Psoas muscle (tissue), 7 donors: ENCODE measurements at regions not wholly inside any gene's neighbourhood (a gene's known extent, or its start where the extent isn't known, plus 50 kb on each side); places are given as distances from the start of the nearest gene placed in this dataset.

ENCODE experiments used
- ATAC-seq, 4 donors: fragments of 200-7000 bp; cut with Tn5 transposase; one replicate each; pipeline ENCODE4 v1.9.1; 2020; ENCODE audit warnings: moderate library complexity in 3 of 4, mild to moderate bottlenecking in 2 of 4
- DNase-seq, 2 donors: peaks; one replicate each; pipeline ENCODE4 v3.0.0-alpha.2; 2020
- H3K27ac ChIP-seq: fragments of 200-600 bp; one replicate; pipeline ENCODE4 v1.8.0; 2022
- H3K27me3 ChIP-seq, 3 donors: fragments of 200-600 bp in 1 of 3; one replicate each; pipeline versions ENCODE4 v1.6.1 to v1.8.0; 2013 to 2022; ENCODE audit warnings: low read length in 2 of 3, mild to moderate bottlenecking in 2 of 3, moderate library complexity in 1 of 3; ENCODE audit not compliant: insufficient read depth in 3 of 3
- H3K36me3 ChIP-seq, 2 donors: fragments of 200-600 bp in 1 of 2; one replicate each; pipeline versions ENCODE4 v1.6.1 to v1.8.0; 2013 to 2022; ENCODE audit warnings: low read depth in 1 of 2, mild to moderate bottlenecking in 1 of 2, moderate library complexity in 1 of 2; ENCODE audit not compliant: insufficient read depth in 1 of 2
- H3K4me1 ChIP-seq: fragments of 200-600 bp; one replicate; pipeline ENCODE4 v1.8.0; 2022
- H3K4me3 ChIP-seq: fragments of 200-600 bp; one replicate; pipeline ENCODE4 v1.8.0; 2022; ENCODE audit warnings: mild to moderate bottlenecking
- H3K9me3 ChIP-seq: fragments of 200-600 bp; one replicate; pipeline ENCODE4 v1.8.0; 2022
- CTCF ChIP-seq: fragments of 200-600 bp; IDR thresholded peaks from one replicate; pipeline ENCODE4 v1.8.0; 2022; ENCODE audit warnings: antibody characterized with exemption
- WGBS, 3 donors: extraction: QIAGEN DNeasy Blood & Tissue Kit; methylation state at CpG; one replicate each; pipeline versions ENCODE4 v1.1.6 to v1.1.7; 2013; 5-methylcytosine and 5-hydroxymethylcytosine counted together
- intact Hi-C, 2 donors: fragments of 100-400 bp; cut with DNase I; formaldehyde crosslinking; loops; one replicate each; pipeline versions ENCODE4 v1.11.0 to v1.14.2; 2022
- donor health status: healthy with polysubstance abuse.
- donor health status: DM: no; HTN: no; CAD: no; lungs with moderate emphysema.
- donor health status: Bipolar disorder and iron deficiency.
- donor health status: healthy.
- donor health status: DM: yes; HTN: yes; CAD: no.
- donor health status: DM: no; HTN: no; CAD: no.
- donor health status: DM: yes; HTN: yes; CAD: no.

DNA sequence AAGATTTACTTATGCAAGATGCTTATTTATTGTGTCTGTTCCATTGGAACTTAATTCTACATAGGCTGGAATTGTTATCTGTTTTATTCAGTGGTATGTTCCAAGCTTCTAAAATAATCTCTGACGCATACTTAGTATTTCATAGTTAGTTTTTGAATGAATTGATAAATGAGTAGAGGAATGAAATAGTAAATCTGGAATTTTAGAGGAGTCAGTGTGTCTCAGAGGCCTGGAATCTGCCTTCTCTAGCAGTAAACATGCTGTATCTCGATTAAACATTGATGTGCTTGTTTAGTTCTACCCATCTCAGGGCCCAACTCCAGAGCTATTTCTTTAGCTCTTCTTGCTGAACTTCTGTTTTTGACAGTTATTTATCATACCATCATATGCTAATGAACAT is 154.2 kb upstream of the MAGEC2 start:
- no peak for ATAC-seq
- no peak for DNase-seq
- WGBS, 3 donors: 65 to 78% (median 71%) methylated on average over 2 of the region's 2 CpGs
- H3K4me1 ChIP-seq: no peaks in the 10 kb centered on the region
- H3K27me3 ChIP-seq: no peaks in the 10 kb centered on the region
- H3K36me3 ChIP-seq: no peaks in the 10 kb centered on the region
- no peak overlapping the region for H3K27ac ChIP-seq
- intact Hi-C loops: loop anchor here in 1 of 2 donors (10.0 kb wide), 1 partner anchor 1525 kb away; the partner anchor contains the start of gene UBE2NL
- TF ChIP-seq CTCF: no peak
- no peak overlapping the region for H3K4me3 ChIP-seq
- no peaks in the 10 kb centered on the region for H3K9me3 ChIP-seq

- ATAC-seq: no peak
- intact Hi-C loops: no loop called here
- WGBS, 3 donors: 69 to 84% (median 83%) methylated on average over 6 of the region's 6 CpGs
Observed at GRCh38 chrX:142327182-142327581, 122.1 kb upstream of the MAGEC2 start.

GRCh38 chrX:142312591-142312990 is 107.5 kb upstream of the MAGEC2 start:
- no peak for TF ChIP-seq CTCF
- no peak for ATAC-seq
- Histone ChIP-seq H3K27ac (no peak overlapping the region), H3K4me1 (no peaks in the 10 kb centered on the region), H3K27me3 (no peaks in the 10 kb centered on the region), H3K36me3 (no peaks in the 10 kb centered on the region), H3K4me3 (no peak overlapping the region), H3K9me3 (no peaks in the 10 kb centered on the region)
- no peak for DNase-seq
- intact Hi-C loops: no loop called here

More at GRCh38 chrX:142327182-142327581, 122.1 kb upstream of the MAGEC2 start:
- H3K27ac ChIP-seq: no peak overlapping the region
- H3K27me3 ChIP-seq: no peaks in the 10 kb centered on the region
- DNase-seq: no peak
- no peak overlapping the region for H3K4me3 ChIP-seq
- H3K36me3 ChIP-seq: no peaks in the 10 kb centered on the region
- no peaks in the 10 kb centered on the region for H3K4me1 ChIP-seq
- no peaks in the 10 kb centered on the region for H3K9me3 ChIP-seq
- TF ChIP-seq CTCF: no peak

- intact Hi-C loops: no loop called here
- H3K36me3 ChIP-seq: no peaks in the 10 kb centered on the region
- no peak overlapping the region for H3K27ac ChIP-seq
- H3K4me1 ChIP-seq: no peaks in the 10 kb centered on the region
- no peak for TF ChIP-seq CTCF
- 72 to 77% (median 76%) methylated on average over 2 of the region's 2 CpGs for WGBS, 3 donors
- H3K4me3 ChIP-seq: no peak overlapping the region
- H3K27me3 ChIP-seq: no peaks in the 10 kb centered on the region
- ATAC-seq (no peak), DNase-seq (no peak)
- H3K9me3 ChIP-seq: no peaks in the 10 kb centered on the region
Observed at GRCh38 chrX:142299406-142299805, 94.3 kb upstream of the MAGEC2 start.

- Histone ChIP-seq H3K36me3 (no peaks in the 10 kb centered on the region), H3K27ac (no peak overlapping the region)
- 38 to 39% (median 39%) methylated on average over 1 of the region's 1 CpG for WGBS, 3 donors
Observed at GRCh38 chrX:142296421-142296820, 91.3 kb upstream of the MAGEC2 start.

More at GRCh38 chrX:142296421-142296820, 91.3 kb upstream of the MAGEC2 start:
- TF ChIP-seq CTCF: no peak
- H3K9me3 ChIP-seq: no peaks in the 10 kb centered on the region
- DNase-seq (no peak), ATAC-seq (no peak)
- H3K4me3 ChIP-seq: no peak overlapping the region
- intact Hi-C loops: no loop called here
- no peaks in the 10 kb centered on the region for H3K4me1 ChIP-seq
- H3K27me3 ChIP-seq: no peaks in the 10 kb centered on the region
